CD4-positive, alpha-beta T cell treated with Interleukin-15 for 1 hour (primary cell): ENCODE measurements at regions not wholly inside any gene's neighbourhood (a gene's known extent, or its start where the extent isn't known, plus 50 kb on each side); places are given as distances from the start of the nearest gene placed in this dataset.

Experiments
- DNase-seq: peaks from one replicate; pipeline ENCODE4 v3.0.0-alpha.2; 2020

- DNase-seq, result no peak
Observed at GRCh38 chr9:87427851-87428506, 69.7 kb upstream of the DAPK1 start.

GRCh38 chr9:87428659-87429058 is 69.0 kb upstream of the DAPK1 start:
- no peak for DNase-seq

GRCh38 chr9:87431837-87432236 is 65.8 kb upstream of the DAPK1 start:
- no peak for DNase-seq

- no peak for DNase-seq
Observed at GRCh38 chr9:87433853-87434252, 63.8 kb upstream of the DAPK1 start.

GRCh38 chr9:87434366-87434765 is 63.3 kb upstream of the DAPK1 start:
- DNase-seq, result no peak

- DNase-seq, result no peak
Observed at GRCh38 chr9:87435189-87435880, 62.3 kb upstream of the DAPK1 start.

GRCh38 chr9:87436716-87437115 is 61.0 kb upstream of the DAPK1 start:
- no peak for DNase-seq

- no peak for DNase-seq
Observed at GRCh38 chr9:87437966-87438365, 59.7 kb upstream of the DAPK1 start.

- no peak for DNase-seq
Observed at GRCh38 chr9:87441251-87441650, 56.4 kb upstream of the DAPK1 start.

- no peak for DNase-seq
Observed at GRCh38 chr9:87442451-87442850, 55.2 kb upstream of the DAPK1 start.

GRCh38 chr9:87443006-87443405 is 54.7 kb upstream of the DAPK1 start:
- DNase-seq, result no peak

GRCh38 chr9:87443461-87443860 is 54.2 kb upstream of the DAPK1 start:
- DNase-seq, result no peak

- DNase-seq, result peak; percentile 37
Observed at GRCh38 chr9:87445646-87446045, 52.0 kb upstream of the DAPK1 start.

- no peak for DNase-seq
Observed at GRCh38 chr9:87446527-87446926, 51.1 kb upstream of the DAPK1 start.

GRCh38 chr9:87447547-87448432 is 49.9 kb upstream of the DAPK1 start:
- no peak for DNase-seq
